ENCODE measurements at regions not wholly inside any gene's neighbourhood (a gene's known extent, or its start where the extent isn't known, plus 50 kb on each side); places are given as distances from the start of the nearest gene placed in this dataset.

- Histone ChIP-seq H3F3A (ENCODE audit: insufficient read depth, low read length) (no peaks in the 10 kb centered on the region), H3K9ac (ENCODE audit: low read length) (no peak overlapping the region), H3K4me1 (ENCODE audit: low read length) (no peaks in the 10 kb centered on the region), H3K36me3 (replicated peaks; ENCODE audit: insufficient read depth, low read length) (no peaks in the 10 kb centered on the region), H2AFZ (ENCODE audit: low read length) (no peak overlapping the region), H3K9me2 (replicated peaks; ENCODE audit: insufficient read depth, low read length) (no peaks in the 10 kb centered on the region), H3K27ac (ENCODE audit: low read length) (no peak overlapping the region), H3K27me3 (replicated peaks; ENCODE audit: insufficient read depth, low read length) (no peaks in the 10 kb centered on the region), H4K20me1 (ENCODE audit: insufficient read depth, low read length) (no peaks in the 10 kb centered on the region), H3K79me2 (ENCODE audit: low read length) (no peaks in the 10 kb centered on the region), H3K4me3 (ENCODE audit: low read length) (no peak overlapping the region), H3K9me3 (replicated peaks; ENCODE audit: insufficient read depth, low read length) (no peaks in the 10 kb centered on the region), H3K4me2 (ENCODE audit: low read depth, low read length) (no peak overlapping the region)
- DNase-seq: no peak
- no peak for TF ChIP-seq EZH2 (optimal IDR thresholded peaks at IDR 0.05; ENCODE audit: low read depth, low read length)
- TF ChIP-seq EZH2phosphoT487 (IDR thresholded peaks at IDR 0.05; ENCODE audit: low read length): no peak
- no peak for TF ChIP-seq CTCF (IDR thresholded peaks at IDR 0.05; ENCODE audit: low read length)
Measured at GRCh38 chr5:116650964-116651363, 76.3 kb upstream of the SEMA6A start.

- no peak for DNase-seq
- TF ChIP-seq EZH2 (optimal IDR thresholded peaks at IDR 0.05; ENCODE audit: low read depth, low read length) (no peak), EZH2phosphoT487 (IDR thresholded peaks at IDR 0.05; ENCODE audit: low read length) (no peak), CTCF (IDR thresholded peaks at IDR 0.05; ENCODE audit: low read length) (no peak)
- Histone ChIP-seq H4K20me1 (ENCODE audit: insufficient read depth, low read length) (no peaks in the 10 kb centered on the region), H3K4me2 (ENCODE audit: low read depth, low read length) (no peak overlapping the region), H3K9me3 (replicated peaks; ENCODE audit: insufficient read depth, low read length) (no peaks in the 10 kb centered on the region), H3K79me2 (ENCODE audit: low read length) (no peaks in the 10 kb centered on the region), H3K36me3 (replicated peaks; ENCODE audit: insufficient read depth, low read length) (no peaks in the 10 kb centered on the region), H3K9me2 (replicated peaks; ENCODE audit: insufficient read depth, low read length) (no peaks in the 10 kb centered on the region), H3K27me3 (replicated peaks; ENCODE audit: insufficient read depth, low read length) (no peaks in the 10 kb centered on the region), H3K9ac (ENCODE audit: low read length) (no peak overlapping the region), H3K4me1 (ENCODE audit: low read length) (no peaks in the 10 kb centered on the region), H2AFZ (ENCODE audit: low read length) (no peak overlapping the region), H3K27ac (ENCODE audit: low read length) (no peak overlapping the region), H3F3A (ENCODE audit: insufficient read depth, low read length) (no peaks in the 10 kb centered on the region), H3K4me3 (ENCODE audit: low read length) (no peak overlapping the region)
Measured at GRCh38 chr5:116650544-116650943, 75.9 kb upstream of the SEMA6A start.

GRCh38 chr5:116646611-116647289, 72.1 kb upstream of the SEMA6A start:
- no peak for DNase-seq
- Histone ChIP-seq H3K27ac (ENCODE audit: low read length) (no peak overlapping the region), H3K4me1 (ENCODE audit: low read length) (no peaks in the 10 kb centered on the region), H2AFZ (ENCODE audit: low read length) (no peak overlapping the region), H3K9me2 (replicated peaks; ENCODE audit: insufficient read depth, low read length) (no peaks in the 10 kb centered on the region), H3K9ac (ENCODE audit: low read length) (no peak overlapping the region), H4K20me1 (ENCODE audit: insufficient read depth, low read length) (no peaks in the 10 kb centered on the region), H3K4me3 (ENCODE audit: low read length) (no peak overlapping the region), H3K36me3 (replicated peaks; ENCODE audit: insufficient read depth, low read length) (no peaks in the 10 kb centered on the region), H3K79me2 (ENCODE audit: low read length) (no peaks in the 10 kb centered on the region), H3K9me3 (replicated peaks; ENCODE audit: insufficient read depth, low read length) (no peaks in the 10 kb centered on the region), H3K4me2 (ENCODE audit: low read depth, low read length) (no peak overlapping the region), H3K27me3 (replicated peaks; ENCODE audit: insufficient read depth, low read length) (no peaks in the 10 kb centered on the region), H3F3A (ENCODE audit: insufficient read depth, low read length) (no peaks in the 10 kb centered on the region)
- TF ChIP-seq CTCF (IDR thresholded peaks at IDR 0.05; ENCODE audit: low read length) (no peak), EZH2 (optimal IDR thresholded peaks at IDR 0.05; ENCODE audit: low read depth, low read length) (no peak), EZH2phosphoT487 (IDR thresholded peaks at IDR 0.05; ENCODE audit: low read length) (no peak)
